ENCODE measurements at regions not wholly inside any gene's neighbourhood (a gene's known extent, or its start where the extent isn't known, plus 50 kb on each side); places are given as distances from the start of the nearest gene placed in this dataset.

- Histone ChIP-seq H3K4me1 (ENCODE audit: low read depth, poor library complexity, severe bottlenecking) (no peaks in the 10 kb centered on the region), H3K79me2 (ENCODE audit: insufficient read depth, low read depth) (no peaks in the 10 kb centered on the region), H3K9ac (no peak overlapping the region), H3K27ac (no peak overlapping the region), H3K4me2 (no peak overlapping the region), H3K4me3 (IDR thresholded peaks at IDR 0.05; ENCODE audit: insufficient read depth, low read depth, low read length) (no peak overlapping the region), H3K36me3 (ENCODE audit: insufficient read depth) (no peaks in the 10 kb centered on the region), H4K20me1 (ENCODE audit: insufficient read depth) (no peaks in the 10 kb centered on the region), H3K27me3 (ENCODE audit: insufficient read depth, low read depth) (no peaks in the 10 kb centered on the region), H2AFZ (ENCODE audit: low read depth) (no peak overlapping the region)
- no peak for TF ChIP-seq CTCF (conservative IDR thresholded peaks at IDR 0.05; ENCODE audit: low read depth, low read length)
These were observed 735.0 kb upstream of the RIOK2 start for GRCh38 chr5:97918057-97918456.

GRCh38 chr5:97918620-97919019 is 735.6 kb upstream of the RIOK2 start:
- no peaks in the 10 kb centered on the region for H3K36me3 ChIP-seq (ENCODE audit: insufficient read depth)
- H3K27me3 ChIP-seq (ENCODE audit: insufficient read depth, low read depth), result no peaks in the 10 kb centered on the region
- H3K4me1 ChIP-seq (ENCODE audit: low read depth, poor library complexity, severe bottlenecking), result peaks cover 2% of the 10 kb centered on the region
- H3K9ac ChIP-seq, result no peak overlapping the region
- no peak overlapping the region for H3K27ac ChIP-seq
- TF ChIP-seq CTCF (conservative IDR thresholded peaks at IDR 0.05; ENCODE audit: low read depth, low read length), result no peak
- no peak overlapping the region for H2AFZ ChIP-seq (ENCODE audit: low read depth)
- H3K79me2 ChIP-seq (ENCODE audit: insufficient read depth, low read depth), result no peaks in the 10 kb centered on the region
- H3K4me3 ChIP-seq (IDR thresholded peaks at IDR 0.05; ENCODE audit: insufficient read depth, low read depth, low read length), result no peak overlapping the region
- no peak overlapping the region for H3K4me2 ChIP-seq
- no peaks in the 10 kb centered on the region for H4K20me1 ChIP-seq (ENCODE audit: insufficient read depth)

- Histone ChIP-seq H4K20me1 (ENCODE audit: insufficient read depth) (no peaks in the 10 kb centered on the region), H3K4me1 (ENCODE audit: low read depth, poor library complexity, severe bottlenecking) (peaks cover 11% of the 10 kb centered on the region), H3K27ac (no peak overlapping the region), H3K27me3 (ENCODE audit: insufficient read depth, low read depth) (no peaks in the 10 kb centered on the region), H2AFZ (ENCODE audit: low read depth) (no peak overlapping the region), H3K9ac (no peak overlapping the region), H3K36me3 (ENCODE audit: insufficient read depth) (no peaks in the 10 kb centered on the region), H3K4me3 (IDR thresholded peaks at IDR 0.05; ENCODE audit: insufficient read depth, low read depth, low read length) (no peak overlapping the region), H3K4me2 (no peak overlapping the region), H3K79me2 (ENCODE audit: insufficient read depth, low read depth) (no peaks in the 10 kb centered on the region)
- no peak for TF ChIP-seq CTCF (conservative IDR thresholded peaks at IDR 0.05; ENCODE audit: low read depth, low read length)
These were observed 736.7 kb upstream of the RIOK2 start for GRCh38 chr5:97919719-97920118.

- no peak overlapping the region for H3K4me3 ChIP-seq (IDR thresholded peaks at IDR 0.05; ENCODE audit: insufficient read depth, low read depth, low read length)
- TF ChIP-seq CTCF (conservative IDR thresholded peaks at IDR 0.05; ENCODE audit: low read depth, low read length), result no peak
- no peak overlapping the region for H3K4me2 ChIP-seq
- no peaks in the 10 kb centered on the region for H4K20me1 ChIP-seq (ENCODE audit: insufficient read depth)
- no peaks in the 10 kb centered on the region for H3K27me3 ChIP-seq (ENCODE audit: insufficient read depth, low read depth)
- no peaks in the 10 kb centered on the region for H3K36me3 ChIP-seq (ENCODE audit: insufficient read depth)
- H2AFZ ChIP-seq (ENCODE audit: low read depth), result no peak overlapping the region
- no peaks in the 10 kb centered on the region for H3K79me2 ChIP-seq (ENCODE audit: insufficient read depth, low read depth)
- H3K27ac ChIP-seq, result no peak overlapping the region
- peaks cover 11% of the 10 kb centered on the region for H3K4me1 ChIP-seq (ENCODE audit: low read depth, poor library complexity, severe bottlenecking)
- H3K9ac ChIP-seq, result no peak overlapping the region
These were observed 739.7 kb upstream of the RIOK2 start for GRCh38 chr5:97922776-97923175.

GRCh38 chr5:97923496-97923895 is 740.4 kb upstream of the RIOK2 start:
- Histone ChIP-seq H3K4me3 (IDR thresholded peaks at IDR 0.05; ENCODE audit: insufficient read depth, low read depth, low read length) (no peak overlapping the region), H3K27me3 (ENCODE audit: insufficient read depth, low read depth) (no peaks in the 10 kb centered on the region), H3K4me1 (ENCODE audit: low read depth, poor library complexity, severe bottlenecking) (peaks cover 11% of the 10 kb centered on the region), H3K4me2 (no peak overlapping the region), H2AFZ (ENCODE audit: low read depth) (no peak overlapping the region), H4K20me1 (ENCODE audit: insufficient read depth) (no peaks in the 10 kb centered on the region), H3K36me3 (ENCODE audit: insufficient read depth) (no peaks in the 10 kb centered on the region), H3K27ac (no peak overlapping the region), H3K79me2 (ENCODE audit: insufficient read depth, low read depth) (no peaks in the 10 kb centered on the region), H3K9ac (no peak overlapping the region)
- no peak for TF ChIP-seq CTCF (conservative IDR thresholded peaks at IDR 0.05; ENCODE audit: low read depth, low read length)

Data from KMS-11 (cell line).